Fibroblast of skin of left quadriceps (primary cell): ENCODE measurements at regions not wholly inside any gene's neighbourhood (a gene's known extent, or its start where the extent isn't known, plus 50 kb on each side); places are given as distances from the start of the nearest gene placed in this dataset.
"Not testable (repeated sequence)": the region's sequence is repeated elsewhere in the genome, so short reads cannot be mapped to it uniquely, and the experiment has no call there.

Source experiments
- DNase-seq, 2 experiments: peaks; one replicate each; pipeline ENCODE4 v3.0.0-alpha.2; 2013; ENCODE audit warnings: low read depth in 2 of 2

- no peak for DNase-seq
These were observed 139.1 kb upstream of the SFSWAP start for GRCh38 chr12:131571827-131572226.

GRCh38 chr12:131572626-131573025 is 138.3 kb upstream of the SFSWAP start:
- DNase-seq: no peak

- no peak for DNase-seq
These were observed 137.1 kb upstream of the SFSWAP start for GRCh38 chr12:131573631-131574394.

GRCh38 chr12:131574395-131574771 is 136.5 kb upstream of the SFSWAP start:
- no peak for DNase-seq

- DNase-seq: no peak
These were observed 135.5 kb upstream of the SFSWAP start for GRCh38 chr12:131575371-131575770.

GRCh38 chr12:131576734-131577133 is 134.2 kb upstream of the SFSWAP start:
- not testable (repeated sequence) for DNase-seq

- DNase-seq: no peak
These were observed 133.1 kb upstream of the SFSWAP start for GRCh38 chr12:131577766-131578165.

- no peak for DNase-seq
These were observed 131.9 kb upstream of the SFSWAP start for GRCh38 chr12:131578828-131579470.

- DNase-seq: no peak
These were observed 127.7 kb upstream of the SFSWAP start for GRCh38 chr12:131583090-131583712.

- no peak for DNase-seq
These were observed 124.6 kb upstream of the SFSWAP start for GRCh38 chr12:131586269-131586668.

- no peak for DNase-seq
These were observed 124.1 kb upstream of the SFSWAP start for GRCh38 chr12:131586761-131587160.

GRCh38 chr12:131587565-131587964 is 123.3 kb upstream of the SFSWAP start:
- DNase-seq: no peak

- no peak for DNase-seq
These were observed 121.5 kb upstream of the SFSWAP start for GRCh38 chr12:131589221-131589897.

GRCh38 chr12:131589966-131590365 is 120.9 kb upstream of the SFSWAP start:
- DNase-seq: no peak

- no peak for DNase-seq
These were observed 119.8 kb upstream of the SFSWAP start for GRCh38 chr12:131591136-131591535.

GRCh38 chr12:131591714-131592709 is 118.9 kb upstream of the SFSWAP start:
- no peak for DNase-seq

GRCh38 chr12:131592972-131593371 is 117.9 kb upstream of the SFSWAP start:
- no peak for DNase-seq

- DNase-seq: no peak
These were observed 117.5 kb upstream of the SFSWAP start for GRCh38 chr12:131593406-131593805.

- DNase-seq: no peak
These were observed 114.8 kb upstream of the SFSWAP start for GRCh38 chr12:131596115-131596514.

GRCh38 chr12:131597333-131597732 is 113.6 kb upstream of the SFSWAP start:
- no peak for DNase-seq

- no peak for DNase-seq
These were observed 112.2 kb upstream of the SFSWAP start for GRCh38 chr12:131598717-131599116.
